PC-3 (cell line): ENCODE measurements at regions not wholly inside any gene's neighbourhood (a gene's known extent, or its start where the extent isn't known, plus 50 kb on each side); places are given as distances from the start of the nearest gene placed in this dataset.

ENCODE experiments used
- ATAC-seq: fragments of 200-7000 bp; cut with Tn5 transposase; 2 replicates; pipeline ENCODE4 v1.9.1; 2020; ENCODE audit warnings: mild to moderate bottlenecking, moderate library complexity
- BruUV-seq: library from RNA; stranded (reverse); fragments of 400-500 nt; replicated peaks from 2 replicates; lab custom pipeline; 2021; lab: Mats Ljungman, UMichigan
- CTCF ChIA-PET: fragments of 300-600 bp; sonication (Branson Sonifier 250); formaldehyde crosslinking; loops from one replicate; lab custom pipeline; 2022; ENCODE audit warnings: antibody characterized with exemption; lab: Charles Lee
- POLR2A ChIA-PET: fragments of 300-600 bp; sonication (Branson Sonifier 250); formaldehyde crosslinking; loops from one replicate; lab custom pipeline; 2022; ENCODE audit warnings: antibody characterized with exemption; ENCODE audit not compliant: unreplicated experiment; lab: Charles Lee
- DNase-seq: peaks from one replicate; pipeline ENCODE4 v3.0.0-alpha.2; 2015
- H2AFZ ChIP-seq: fragments of 300-600 bp; sonication (generic); 2 replicates; pipeline ENCODE4 v1.6.0; 2016; ENCODE audit warnings: antibody characterized with exemption, low read length
- H3F3A ChIP-seq: fragments of 300-600 bp; sonication (generic); one replicate; pipeline ENCODE4 v1.6.0; 2017; ENCODE audit warnings: antibody characterized with exemption, low read length, control low read depth, mild to moderate bottlenecking; ENCODE audit not compliant: unreplicated experiment
- H3K27ac ChIP-seq: fragments of 300-600 bp; sonication (generic); 2 replicates; pipeline ENCODE4 v1.5.1; 2016; ENCODE audit warnings: mild to moderate bottlenecking, low read length
- H3K27me3 ChIP-seq: fragments of 300-600 bp; sonication (generic); 2 replicates; pipeline ENCODE4 v1.6.1; 2016; ENCODE audit warnings: low read length, mixed read lengths
- H3K36me3 ChIP-seq: fragments of 300-600 bp; sonication (generic); 2 replicates; pipeline ENCODE4 v1.6.1; 2016; ENCODE audit warnings: low read depth, mixed run types, low read length, mixed read lengths
- H3K4me1 ChIP-seq: fragments of 300-600 bp; sonication (generic); 2 replicates; pipeline ENCODE4 v1.5.1; 2016; ENCODE audit warnings: low read length; ENCODE audit not compliant: insufficient read depth
- H3K4me2 ChIP-seq: fragments of 300-600 bp; sonication (generic); 2 replicates; pipeline ENCODE4 v1.6.0; 2016; ENCODE audit warnings: low read length
- H3K4me3 ChIP-seq: fragments of 300-600 bp; sonication (generic); 2 replicates; pipeline ENCODE4 v1.5.1; 2016; ENCODE audit warnings: mild to moderate bottlenecking, low read length, mixed read lengths
- H3K79me2 ChIP-seq: fragments of 300-600 bp; sonication (generic); 2 replicates; pipeline ENCODE4 v1.6.1; 2017; ENCODE audit warnings: low read length, mixed read lengths
- H3K9ac ChIP-seq: fragments of 300-600 bp; sonication (generic); 2 replicates; pipeline ENCODE4 v1.6.0; 2016; ENCODE audit warnings: mild to moderate bottlenecking, low read length
- H3K9me2 ChIP-seq: fragments of 300-600 bp; sonication (generic); replicated peaks from 2 replicates; pipeline ENCODE4 v1.6.1; 2016; ENCODE audit warnings: mixed run types, low read length, mixed read lengths
- H3K9me3 ChIP-seq: fragments of 300-600 bp; sonication (generic); 2 replicates; pipeline ENCODE4 v1.6.1; 2016; ENCODE audit warnings: low read length, mixed read lengths
- H4K20me1 ChIP-seq: fragments of 300-600 bp; sonication (generic); 2 replicates; pipeline ENCODE4 v1.6.1; 2016; ENCODE audit warnings: low read length, mixed read lengths
- CTCF ChIP-seq: fragments of 300-600 bp; sonication (generic); conservative IDR thresholded peaks from 2 replicates; pipeline ENCODE4 v1.5.1; 2017; ENCODE audit warnings: antibody characterized with exemption, low read depth, mild to moderate bottlenecking, low read length
- EZH2 ChIP-seq: fragments of 300-600 bp; sonication (generic); IDR thresholded peaks from one replicate; pipeline ENCODE4 v1.6.1; 2017; ENCODE audit warnings: antibody characterized with exemption, mild to moderate bottlenecking, low read length; ENCODE audit not compliant: unreplicated experiment
- EZH2phosphoT487 ChIP-seq: fragments of 300-600 bp; sonication (generic); IDR thresholded peaks from 2 replicates; pipeline ENCODE4 v1.6.1; 2018; ENCODE audit warnings: mild to moderate bottlenecking, antibody characterized with exemption, low read length, borderline replicate concordance
- intact Hi-C: fragments of 100-400 bp; cut with micrococcal nuclease; formaldehyde crosslinking; loops from 2 replicates; pipeline ENCODE4 v1.9.0; 2023

- ATAC-seq = no peak
- H3K27ac ChIP-seq = no peak overlapping the region
- no peaks in the 10 kb centered on the region for H3K36me3 ChIP-seq
- H3K27me3 ChIP-seq = no peaks in the 10 kb centered on the region
- no peak overlapping the region for H2AFZ ChIP-seq
- DNase-seq = no peak
- H4K20me1 ChIP-seq = no peaks in the 10 kb centered on the region
- no peaks in the 10 kb centered on the region for H3K9me3 ChIP-seq
- H3K9me2 ChIP-seq = no peaks in the 10 kb centered on the region
- BruUV-seq = no TSS peak
- intact Hi-C loops = no loop called here
- TF ChIP-seq CTCF = no peak
- H3K4me2 ChIP-seq = no peak overlapping the region
- H3K4me3 ChIP-seq = no peak overlapping the region
- no peaks in the 10 kb centered on the region for H3F3A ChIP-seq
- no peaks in the 10 kb centered on the region for H3K79me2 ChIP-seq
- no peak overlapping the region for H3K9ac ChIP-seq
- no peaks in the 10 kb centered on the region for H3K4me1 ChIP-seq
- CTCF ChIA-PET = no interaction called here
- POLR2A ChIA-PET = interaction anchor here (0.6 kb wide), 1 partner anchor 10 kb away, joined by 4 read pairs; no protein-coding TSS in a partner anchor
Observed at GRCh38 chr2:156800065-156800653, 364.0 kb downstream of the GPD2 start.

GRCh38 chr2:156800781-156801361 lies 364.7 kb downstream of the GPD2 start:
- Histone ChIP-seq H3K27me3 (no peaks in the 10 kb centered on the region), H3K9ac (no peak overlapping the region), H3K9me3 (no peaks in the 10 kb centered on the region), H3K4me1 (no peaks in the 10 kb centered on the region), H3K9me2 (no peaks in the 10 kb centered on the region), H3K4me3 (no peak overlapping the region), H3K27ac (no peak overlapping the region), H3K36me3 (no peaks in the 10 kb centered on the region), H3K79me2 (no peaks in the 10 kb centered on the region), H3K4me2 (no peak overlapping the region), H2AFZ (no peak overlapping the region), H3F3A (no peaks in the 10 kb centered on the region), H4K20me1 (no peaks in the 10 kb centered on the region)
- POLR2A ChIA-PET = interaction anchor here (0.6 kb wide), 1 partner anchor 10 kb away, joined by 4 read pairs; no protein-coding TSS in a partner anchor
- CTCF ChIA-PET = no interaction called here
- DNase-seq (peak; percentile 13), ATAC-seq (peak; percentile 79)
- TF ChIP-seq EZH2phosphoT487 (no peak), CTCF (no peak), EZH2 (no peak)
- intact Hi-C loops = no loop called here
- BruUV-seq = no TSS peak

GRCh38 chr2:156803243-156803642 lies 367.1 kb downstream of the GPD2 start:
- no peaks in the 10 kb centered on the region for H3K36me3 ChIP-seq
- H2AFZ ChIP-seq = no peak overlapping the region
- ChIA-PET CTCF (no interaction called here), POLR2A (no interaction called here)
- intact Hi-C loops = no loop called here
- H3K4me3 ChIP-seq = no peak overlapping the region
- no TSS peak for BruUV-seq
- no peak for ATAC-seq
- H3K27ac ChIP-seq = no peak overlapping the region
- no peak overlapping the region for H3K4me2 ChIP-seq
- TF ChIP-seq CTCF (no peak), EZH2 (no peak), EZH2phosphoT487 (no peak)
- no peaks in the 10 kb centered on the region for H3K9me2 ChIP-seq
- no peaks in the 10 kb centered on the region for H3K79me2 ChIP-seq
- no peaks in the 10 kb centered on the region for H3F3A ChIP-seq
- no peaks in the 10 kb centered on the region for H3K9me3 ChIP-seq
- H3K4me1 ChIP-seq = no peaks in the 10 kb centered on the region
- DNase-seq = no peak
- H3K27me3 ChIP-seq = no peaks in the 10 kb centered on the region
- H4K20me1 ChIP-seq = no peaks in the 10 kb centered on the region
- H3K9ac ChIP-seq = no peak overlapping the region
